ENCODE measurements at regions not wholly inside any gene's neighbourhood (a gene's known extent, or its start where the extent isn't known, plus 50 kb on each side); places are given as distances from the start of the nearest gene placed in this dataset.

DNA sequence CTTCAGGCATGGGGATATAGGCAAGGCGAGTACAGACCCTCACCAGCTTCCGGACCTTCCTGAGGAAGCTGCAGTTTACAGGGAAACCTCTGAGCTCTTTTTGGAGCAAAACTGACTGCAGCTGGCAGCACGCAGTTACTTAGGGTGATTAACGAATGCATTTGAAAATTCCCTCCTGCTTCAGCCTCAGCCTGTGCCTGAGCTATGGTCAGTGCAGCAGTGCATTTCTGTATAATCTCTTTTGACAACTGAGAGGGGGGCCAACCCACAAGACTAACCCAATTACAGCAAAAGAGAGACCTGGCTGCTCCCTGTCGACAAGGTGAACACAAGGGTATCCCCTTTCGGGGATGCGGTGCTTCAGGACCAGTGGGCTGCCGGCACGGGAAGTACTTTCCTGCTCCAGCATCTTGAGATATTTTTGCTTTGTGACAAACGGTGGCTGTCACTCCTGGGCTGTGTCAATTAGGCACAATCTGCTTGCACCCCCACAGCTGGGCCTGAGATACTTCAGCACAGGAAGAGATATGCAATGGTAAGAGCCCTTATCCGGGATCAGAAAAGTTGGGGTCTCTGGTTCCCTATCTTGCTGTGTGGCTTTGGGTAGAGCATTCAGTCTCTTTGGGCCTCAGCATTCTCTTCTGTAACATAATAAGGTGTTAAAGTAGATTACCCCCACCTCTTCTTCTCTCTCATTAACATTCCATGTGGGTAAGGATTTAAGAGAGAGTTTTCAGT is 141.0 kb downstream of the TMEM17 start:
- DNase-seq (ENCODE audit: extremely low read depth, low read depth): no peak
- no peak overlapping the region for H3K4me3 ChIP-seq (replicated peaks; ENCODE audit: low read depth, low read length)
- no peak for TF ChIP-seq CTCF (IDR thresholded peaks at IDR 0.05; ENCODE audit: low read depth, low read length, missing control alignments)

DNA sequence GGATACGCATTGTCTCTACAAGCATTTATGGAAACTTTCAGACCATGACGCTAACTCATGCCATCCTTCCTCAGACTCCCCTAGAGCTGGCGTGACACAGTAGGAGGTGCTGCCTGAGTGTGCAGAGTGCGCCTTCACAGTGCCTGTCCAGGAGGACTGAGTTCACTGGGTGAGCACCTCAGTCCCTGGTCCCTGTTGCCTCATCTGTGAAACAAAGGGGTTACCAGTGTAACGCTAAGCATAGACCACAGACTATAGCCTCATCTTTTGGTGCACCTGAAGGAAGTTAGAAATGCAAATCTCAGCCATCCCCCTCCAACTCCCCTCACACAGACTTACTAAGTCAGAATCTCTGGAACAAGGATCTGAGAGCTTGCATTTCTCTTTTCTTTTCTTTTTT is 142.8 kb downstream of the TMEM17 start:
- H3K4me3 ChIP-seq (replicated peaks; ENCODE audit: low read depth, low read length): no peak overlapping the region
- DNase-seq (ENCODE audit: extremely low read depth, low read depth): no peak
- no peak for TF ChIP-seq CTCF (IDR thresholded peaks at IDR 0.05; ENCODE audit: low read depth, low read length, missing control alignments)

DNA sequence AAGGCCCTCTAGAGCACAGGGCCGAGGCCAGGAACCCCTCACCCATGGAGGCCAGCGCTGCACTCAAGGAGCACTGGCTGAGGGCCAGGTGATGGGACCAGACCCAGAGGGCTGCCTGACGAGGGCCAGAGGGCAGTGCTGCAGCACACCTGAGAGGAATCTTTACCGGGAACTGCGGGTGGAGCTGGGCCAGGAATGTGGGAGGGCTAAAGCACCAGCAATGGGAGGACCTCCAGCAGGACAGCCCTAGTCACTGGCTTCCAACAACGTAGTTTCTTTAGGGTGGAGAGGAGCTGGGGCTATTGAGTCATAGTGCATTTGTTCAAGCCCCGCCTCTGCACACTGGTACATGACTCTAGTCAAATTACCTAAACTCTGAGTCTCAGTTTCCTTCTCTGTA is 143.4 kb downstream of the TMEM17 start:
- TF ChIP-seq CTCF (IDR thresholded peaks at IDR 0.05; ENCODE audit: low read depth, low read length, missing control alignments): no peak
- no peak for DNase-seq (ENCODE audit: extremely low read depth, low read depth)

DNA sequence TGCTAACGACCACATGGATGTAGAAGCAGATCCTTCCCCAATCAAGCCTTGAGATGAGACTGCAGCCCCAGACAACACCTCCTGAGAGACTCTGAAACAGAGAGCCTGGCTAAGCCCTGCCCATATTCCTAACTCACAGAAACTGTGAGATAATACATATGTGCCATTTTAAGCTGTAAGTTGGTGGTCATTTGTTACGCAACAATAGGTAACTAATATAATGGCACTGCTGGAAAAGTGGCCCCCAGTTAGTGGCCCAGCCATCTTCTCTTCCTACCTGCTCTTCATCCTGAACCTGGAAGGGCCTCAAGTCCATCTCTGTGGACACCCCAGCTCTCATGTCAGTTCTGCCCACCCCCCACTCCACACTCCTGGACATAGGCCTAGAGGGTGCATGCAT is 144.0 kb downstream of the TMEM17 start:
- no peak for DNase-seq (ENCODE audit: extremely low read depth, low read depth)
- TF ChIP-seq CTCF (IDR thresholded peaks at IDR 0.05; ENCODE audit: low read depth, low read length, missing control alignments): no peak
- H3K4me3 ChIP-seq (replicated peaks; ENCODE audit: low read depth, low read length): no peak overlapping the region

More for the DNA sequence above, 143.4 kb downstream of the TMEM17 start:
- no peak overlapping the region for H3K4me3 ChIP-seq (replicated peaks; ENCODE audit: low read depth, low read length)

- DNase-seq (ENCODE audit: extremely low read depth, low read depth): no peak
- H3K4me3 ChIP-seq (replicated peaks; ENCODE audit: low read depth, low read length): no peak overlapping the region
- TF ChIP-seq CTCF (IDR thresholded peaks at IDR 0.05; ENCODE audit: low read depth, low read length, missing control alignments): no peak
These were observed 151.0 kb downstream of the TMEM17 start for GRCh38 chr2:62354771-62355561.

- no peak overlapping the region for H3K4me3 ChIP-seq (replicated peaks; ENCODE audit: low read depth, low read length)
- no peak for TF ChIP-seq CTCF (IDR thresholded peaks at IDR 0.05; ENCODE audit: low read depth, low read length, missing control alignments)
- no peak for DNase-seq (ENCODE audit: extremely low read depth, low read depth)
These were observed 154.0 kb downstream of the TMEM17 start for GRCh38 chr2:62352031-62352430.

Data from HFF-Myc (cell line).